ENCODE measurements at regions not wholly inside any gene's neighbourhood (a gene's known extent, or its start where the extent isn't known, plus 50 kb on each side); places are given as distances from the start of the nearest gene placed in this dataset.
"Not testable (repeated sequence)": the region's sequence is repeated elsewhere in the genome, so short reads cannot be mapped to it uniquely, and the experiment has no call there.

- no peak overlapping the region for H3K27ac ChIP-seq (ENCODE audit: low read depth, low read length)
- H3K4me3 ChIP-seq (ENCODE audit: low read depth, low read length), result no peak overlapping the region
- no peaks in the 10 kb centered on the region for H3K36me3 ChIP-seq (ENCODE audit: control insufficient read depth, insufficient read depth, low read length)
- no peaks in the 10 kb centered on the region for H3K27me3 ChIP-seq (ENCODE audit: control insufficient read depth, insufficient read depth, low read length)
- no peak overlapping the region for H3K9ac ChIP-seq (ENCODE audit: low read length)
- H3K9me3 ChIP-seq (ENCODE audit: control insufficient read depth, insufficient read depth, low read depth, low read length), result no peaks in the 10 kb centered on the region
- peaks cover 4% of the 10 kb centered on the region; the same call in 1 of the 2 replicates for H3K4me1 ChIP-seq (ENCODE audit: control insufficient read depth, insufficient read depth, low read length)
Measured at GRCh38 chr4:138775489-138775888, 240.1 kb upstream of the NOCT start.

DNA sequence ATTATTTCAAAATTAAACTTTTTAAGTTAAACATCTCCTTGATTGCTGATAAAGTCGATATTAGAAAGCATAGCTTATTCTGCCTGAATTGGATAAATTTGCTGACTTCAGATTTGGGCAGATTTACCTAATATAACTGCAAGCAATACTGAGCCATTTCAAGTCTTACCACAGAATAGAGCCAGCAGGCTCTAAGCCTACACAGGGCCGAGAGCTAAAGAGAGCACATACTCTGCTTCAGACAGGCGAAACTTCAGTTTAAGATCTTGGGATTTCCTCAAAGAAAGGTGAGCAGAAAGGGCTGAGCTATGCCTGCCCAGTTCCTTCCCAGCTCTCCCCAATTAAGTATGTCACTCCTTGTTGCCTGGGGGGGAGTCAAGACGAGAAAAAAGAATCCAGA lies 240.6 kb upstream of the NOCT start:
- Histone ChIP-seq H3K27me3 (ENCODE audit: control insufficient read depth, insufficient read depth, low read length) (no peaks in the 10 kb centered on the region), H3K9me3 (ENCODE audit: control insufficient read depth, insufficient read depth, low read depth, low read length) (no peaks in the 10 kb centered on the region), H3K27ac (ENCODE audit: low read depth, low read length) (no peak overlapping the region), H3K4me3 (ENCODE audit: low read depth, low read length) (no peak overlapping the region), H3K4me1 (ENCODE audit: control insufficient read depth, insufficient read depth, low read length) (peaks cover 4% of the 10 kb centered on the region; the same call in 1 of the 2 replicates), H3K36me3 (ENCODE audit: control insufficient read depth, insufficient read depth, low read length) (no peaks in the 10 kb centered on the region), H3K9ac (ENCODE audit: low read length) (no peak overlapping the region)

DNA sequence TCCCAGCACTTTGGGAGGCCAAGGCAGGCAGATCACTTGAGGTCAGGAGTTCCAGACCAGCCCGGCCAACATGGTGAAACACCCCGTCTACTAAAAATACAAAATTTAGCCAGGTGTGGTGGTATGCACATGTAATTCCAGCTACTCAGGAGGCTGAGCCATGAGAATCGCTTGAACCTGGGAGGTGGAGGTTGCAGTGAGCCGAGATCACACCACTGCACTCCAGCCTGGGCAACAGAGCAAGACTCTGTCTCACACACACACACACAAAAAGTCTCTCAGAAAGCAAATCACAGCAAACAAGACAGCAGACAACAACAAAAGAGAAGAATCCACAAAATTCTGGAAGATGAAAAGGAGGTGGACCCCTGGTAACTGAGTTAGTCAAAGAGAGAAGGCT lies 241.5 kb upstream of the NOCT start:
- not testable (repeated sequence) for H3K4me1 ChIP-seq (ENCODE audit: control insufficient read depth, insufficient read depth, low read length)

DNA sequence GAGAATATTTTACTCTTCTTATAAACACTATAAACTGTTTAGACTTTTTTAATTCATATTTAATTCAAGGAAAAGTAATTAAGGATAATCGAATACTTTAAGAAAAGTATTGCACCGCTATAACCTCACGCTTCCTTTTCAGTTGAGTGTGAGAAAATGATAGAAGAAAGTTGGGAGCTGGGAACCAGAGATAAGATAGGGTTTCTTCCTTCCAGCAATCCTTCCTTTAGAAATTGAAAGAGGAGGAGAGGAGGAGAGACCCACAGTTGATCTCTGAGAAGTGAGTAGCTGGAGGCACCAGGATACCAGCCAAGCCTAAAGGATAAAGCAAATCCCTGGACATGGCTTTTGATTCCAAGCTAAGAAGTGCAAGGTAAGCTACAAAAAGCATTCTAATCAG lies 242.3 kb upstream of the NOCT start:
- H3K9me3 ChIP-seq (ENCODE audit: control insufficient read depth, insufficient read depth, low read depth, low read length), result no peaks in the 10 kb centered on the region
- peaks cover 4% of the 10 kb centered on the region; the same call in 1 of the 2 replicates for H3K4me1 ChIP-seq (ENCODE audit: control insufficient read depth, insufficient read depth, low read length)
- H3K4me3 ChIP-seq (ENCODE audit: low read depth, low read length), result no peak overlapping the region
- no peaks in the 10 kb centered on the region for H3K27me3 ChIP-seq (ENCODE audit: control insufficient read depth, insufficient read depth, low read length)
- no peaks in the 10 kb centered on the region for H3K36me3 ChIP-seq (ENCODE audit: control insufficient read depth, insufficient read depth, low read length)
- H3K9ac ChIP-seq (ENCODE audit: low read length), result no peak overlapping the region
- H3K27ac ChIP-seq (ENCODE audit: low read depth, low read length), result no peak overlapping the region

More for the DNA sequence above, 241.5 kb upstream of the NOCT start:
- H3K4me3 ChIP-seq (ENCODE audit: low read depth, low read length); H3K36me3 ChIP-seq (ENCODE audit: control insufficient read depth, insufficient read depth, low read length); H3K27me3 ChIP-seq (ENCODE audit: control insufficient read depth, insufficient read depth, low read length); H3K27ac ChIP-seq (ENCODE audit: low read depth, low read length); H3K9me3 ChIP-seq (ENCODE audit: control insufficient read depth, insufficient read depth, low read depth, low read length); H3K9ac ChIP-seq (ENCODE audit: low read length): not testable (repeated sequence)

DNA sequence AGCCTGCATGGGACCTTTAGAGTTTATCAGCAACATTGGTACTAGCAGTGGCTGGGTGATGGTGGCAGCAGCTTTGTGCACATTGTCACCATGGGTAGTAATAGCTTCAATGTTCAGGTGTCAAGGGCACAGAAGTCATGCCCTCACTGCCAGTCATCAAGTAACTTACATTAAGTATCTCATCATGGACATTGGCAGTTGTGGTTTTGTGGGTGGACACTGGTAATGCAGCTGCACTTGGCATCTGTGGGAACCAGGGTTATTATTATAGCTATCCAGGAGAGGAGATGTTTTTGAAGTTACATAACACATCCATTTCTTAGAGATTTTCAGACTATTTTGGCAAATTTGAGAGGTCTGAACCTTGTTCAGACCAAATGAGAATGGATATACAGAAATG lies 243.2 kb upstream of the NOCT start:
- H3K27ac ChIP-seq (ENCODE audit: low read depth, low read length), result no peak overlapping the region
- no peaks in the 10 kb centered on the region for H3K27me3 ChIP-seq (ENCODE audit: control insufficient read depth, insufficient read depth, low read length)
- no peak overlapping the region for H3K9ac ChIP-seq (ENCODE audit: low read length)
- no peak overlapping the region for H3K4me3 ChIP-seq (ENCODE audit: low read depth, low read length)
- no peaks in the 10 kb centered on the region for H3K9me3 ChIP-seq (ENCODE audit: control insufficient read depth, insufficient read depth, low read depth, low read length)
- peaks cover 4% of the 10 kb centered on the region; the same call in 1 of the 2 replicates for H3K4me1 ChIP-seq (ENCODE audit: control insufficient read depth, insufficient read depth, low read length)
- H3K36me3 ChIP-seq (ENCODE audit: control insufficient read depth, insufficient read depth, low read length), result no peaks in the 10 kb centered on the region

DNA sequence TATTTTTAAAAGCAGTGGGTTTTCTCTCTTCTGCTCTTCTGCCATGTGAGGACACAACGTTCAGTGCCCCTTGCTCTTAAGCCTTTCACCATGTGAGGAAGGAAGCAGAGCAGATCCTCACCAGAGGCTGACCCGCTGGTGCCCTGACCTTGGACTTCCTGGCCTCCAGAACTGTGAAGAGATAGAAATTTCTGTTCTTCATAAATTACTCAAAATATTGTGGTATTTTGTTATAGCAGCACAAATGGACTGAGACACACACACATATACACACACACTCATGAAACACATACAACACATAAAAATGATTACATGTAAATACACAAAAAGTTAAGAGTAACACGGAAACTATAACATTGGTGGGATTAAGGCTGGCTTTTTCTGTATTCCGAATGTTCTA lies 244.8 kb upstream of the NOCT start:
- H3K36me3 ChIP-seq (ENCODE audit: control insufficient read depth, insufficient read depth, low read length), result no peaks in the 10 kb centered on the region
- H3K27ac ChIP-seq (ENCODE audit: low read depth, low read length), result no peak overlapping the region
- H3K9me3 ChIP-seq (ENCODE audit: control insufficient read depth, insufficient read depth, low read depth, low read length), result no peaks in the 10 kb centered on the region
- no peak overlapping the region for H3K4me3 ChIP-seq (ENCODE audit: low read depth, low read length)
- no peaks in the 10 kb centered on the region for H3K27me3 ChIP-seq (ENCODE audit: control insufficient read depth, insufficient read depth, low read length)
- peaks cover 3% of the 10 kb centered on the region; the same call in 1 of the 2 replicates for H3K4me1 ChIP-seq (ENCODE audit: control insufficient read depth, insufficient read depth, low read length)
- no peak overlapping the region for H3K9ac ChIP-seq (ENCODE audit: low read length)

DNA sequence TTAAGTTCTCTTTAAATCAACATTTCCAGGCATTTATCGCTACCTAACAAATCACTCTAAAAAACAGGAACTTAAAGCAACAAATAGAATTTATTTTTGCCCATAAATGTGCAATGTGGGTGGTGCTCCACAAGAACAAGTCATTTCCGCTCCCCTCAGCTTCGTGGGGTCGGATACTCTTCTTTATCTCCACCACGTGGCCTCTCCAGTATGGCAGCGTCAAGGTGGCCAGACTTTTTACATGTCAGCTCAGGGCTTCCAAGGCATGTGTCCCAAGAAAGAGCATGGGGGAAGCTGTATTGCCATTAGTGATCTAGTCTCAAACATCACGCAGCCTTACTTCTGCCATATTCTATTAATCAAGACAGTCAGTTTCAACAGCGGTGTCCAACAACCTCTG lies 249.2 kb upstream of the NOCT start:
- Histone ChIP-seq H3K27me3 (ENCODE audit: control insufficient read depth, insufficient read depth, low read length) (no peaks in the 10 kb centered on the region), H3K9ac (ENCODE audit: low read length) (no peak overlapping the region), H3K4me1 (ENCODE audit: control insufficient read depth, insufficient read depth, low read length) (no peaks in the 10 kb centered on the region), H3K27ac (ENCODE audit: low read depth, low read length) (no peak overlapping the region), H3K4me3 (ENCODE audit: low read depth, low read length) (no peak overlapping the region), H3K36me3 (ENCODE audit: control insufficient read depth, insufficient read depth, low read length) (no peaks in the 10 kb centered on the region), H3K9me3 (ENCODE audit: control insufficient read depth, insufficient read depth, low read depth, low read length) (no peaks in the 10 kb centered on the region)

DNA sequence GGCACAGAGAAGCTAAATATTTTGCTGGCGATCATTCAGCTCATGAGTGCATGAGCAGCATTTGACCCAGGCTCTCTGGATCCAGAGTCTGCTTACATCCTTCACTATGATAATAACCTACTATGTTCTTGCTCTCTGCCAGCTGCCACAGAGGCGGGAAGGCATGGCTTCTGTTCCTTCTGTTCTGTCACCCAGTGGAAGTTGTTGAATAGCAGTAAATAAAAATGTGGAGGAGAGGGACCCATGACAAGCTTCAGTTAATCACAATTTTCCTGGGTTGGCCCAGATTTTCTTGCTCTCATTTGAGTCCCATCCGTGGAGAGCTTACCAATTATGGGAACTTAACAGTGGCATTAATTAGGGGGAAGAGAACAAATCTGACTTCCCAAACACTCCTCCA lies 250.1 kb upstream of the NOCT start:
- Histone ChIP-seq H3K36me3 (ENCODE audit: control insufficient read depth, insufficient read depth, low read length) (no peaks in the 10 kb centered on the region), H3K4me1 (ENCODE audit: control insufficient read depth, insufficient read depth, low read length) (no peaks in the 10 kb centered on the region), H3K27me3 (ENCODE audit: control insufficient read depth, insufficient read depth, low read length) (no peaks in the 10 kb centered on the region), H3K27ac (ENCODE audit: low read depth, low read length) (no peak overlapping the region), H3K9ac (ENCODE audit: low read length) (no peak overlapping the region), H3K9me3 (ENCODE audit: control insufficient read depth, insufficient read depth, low read depth, low read length) (no peaks in the 10 kb centered on the region), H3K4me3 (ENCODE audit: low read depth, low read length) (no peak overlapping the region)

- Histone ChIP-seq H3K27me3 (ENCODE audit: control insufficient read depth, insufficient read depth, low read length) (no peaks in the 10 kb centered on the region), H3K9me3 (ENCODE audit: control insufficient read depth, insufficient read depth, low read depth, low read length) (no peaks in the 10 kb centered on the region), H3K9ac (ENCODE audit: low read length) (no peak overlapping the region), H3K27ac (ENCODE audit: low read depth, low read length) (no peak overlapping the region), H3K4me3 (ENCODE audit: low read depth, low read length) (no peak overlapping the region), H3K4me1 (ENCODE audit: control insufficient read depth, insufficient read depth, low read length) (peaks cover 7% of the 10 kb centered on the region; the same call in 1 of the 2 replicates), H3K36me3 (ENCODE audit: control insufficient read depth, insufficient read depth, low read length) (no peaks in the 10 kb centered on the region)
Measured at GRCh38 chr4:138761638-138762220, 253.9 kb upstream of the NOCT start.

DNA sequence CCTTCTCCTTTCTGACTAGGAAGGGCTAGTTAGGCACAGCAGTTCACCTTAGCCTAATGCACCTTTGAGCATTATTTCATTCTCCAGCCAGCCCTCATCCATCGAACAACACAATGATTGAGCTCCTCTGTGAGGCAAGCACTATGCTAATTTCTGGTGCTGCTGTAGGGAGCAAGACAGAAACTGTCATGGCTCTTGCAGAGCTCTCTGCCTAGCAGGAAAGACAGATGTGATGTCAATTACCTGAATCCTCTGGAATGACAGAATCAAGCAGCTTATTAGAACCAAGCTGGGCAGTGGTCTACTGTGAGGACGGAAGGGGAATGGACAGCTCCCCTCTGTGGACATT lies 256.1 kb upstream of the NOCT start:
- Histone ChIP-seq H3K36me3 (ENCODE audit: control insufficient read depth, insufficient read depth, low read length) (no peaks in the 10 kb centered on the region), H3K4me1 (ENCODE audit: control insufficient read depth, insufficient read depth, low read length) (peaks cover 7% of the 10 kb centered on the region; the same call in 1 of the 2 replicates), H3K4me3 (ENCODE audit: low read depth, low read length) (no peak overlapping the region), H3K9ac (ENCODE audit: low read length) (no peak overlapping the region), H3K27ac (ENCODE audit: low read depth, low read length) (no peak overlapping the region), H3K27me3 (ENCODE audit: control insufficient read depth, insufficient read depth, low read length) (no peaks in the 10 kb centered on the region), H3K9me3 (ENCODE audit: control insufficient read depth, insufficient read depth, low read depth, low read length) (peaks cover 5% of the 10 kb centered on the region; the same call in 1 of the 2 replicates)

DNA sequence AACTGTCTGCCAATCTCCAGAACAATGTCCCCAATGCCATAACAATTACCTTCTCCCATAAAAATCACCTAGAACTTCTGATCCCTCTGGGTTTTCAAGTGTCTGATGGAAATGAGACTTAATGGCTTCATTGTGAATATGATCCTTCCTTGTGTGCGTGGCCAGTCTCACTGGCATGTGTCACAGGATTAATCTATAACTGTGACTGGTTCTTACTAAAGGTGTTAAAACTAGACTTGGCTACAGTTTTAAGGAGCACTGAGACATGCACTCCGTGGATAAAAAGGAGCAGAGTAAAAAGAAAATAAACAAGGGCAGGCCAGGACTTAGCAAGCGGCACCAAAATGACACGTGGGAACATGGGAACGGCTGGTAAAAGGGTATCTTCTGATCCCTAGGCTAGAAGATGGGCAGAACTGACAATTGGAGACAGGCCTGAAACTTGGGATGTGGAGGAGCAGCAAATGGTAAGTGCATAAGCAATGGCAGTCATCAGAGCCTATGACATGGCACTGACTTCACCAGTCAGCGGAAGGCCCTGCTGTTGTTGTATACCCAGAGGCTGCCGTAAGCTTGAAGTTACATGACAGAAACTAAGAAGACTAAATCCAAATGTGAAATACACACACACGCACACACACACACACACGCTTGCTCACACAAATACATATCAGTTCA lies 256.6 kb upstream of the NOCT start:
- H3K27me3 ChIP-seq (ENCODE audit: control insufficient read depth, insufficient read depth, low read length), result no peaks in the 10 kb centered on the region
- peaks cover 5% of the 10 kb centered on the region for H3K9me3 ChIP-seq (ENCODE audit: control insufficient read depth, insufficient read depth, low read depth, low read length)
- H3K27ac ChIP-seq (ENCODE audit: low read depth, low read length), result no peak overlapping the region

More for the DNA sequence above, 256.6 kb upstream of the NOCT start:
- Histone ChIP-seq H3K4me1 (ENCODE audit: control insufficient read depth, insufficient read depth, low read length) (peaks cover 7% of the 10 kb centered on the region; the same call in 1 of the 2 replicates), H3K9ac (ENCODE audit: low read length) (no peak overlapping the region), H3K4me3 (ENCODE audit: low read depth, low read length) (no peak overlapping the region), H3K36me3 (ENCODE audit: control insufficient read depth, insufficient read depth, low read length) (no peaks in the 10 kb centered on the region)

Data from HUES6 (cell line).